GM18502 (cell line): ENCODE measurements at regions not wholly inside any gene's neighbourhood (a gene's known extent, or its start where the extent isn't known, plus 50 kb on each side); places are given as distances from the start of the nearest gene placed in this dataset.
"Not testable (repeated sequence)": the region's sequence is repeated elsewhere in the genome, so short reads cannot be mapped to it uniquely, and the experiment has no call there.

Experiments
- ATAC-seq: cut with Tn5 transposase; IDR thresholded peaks from one replicate; pipeline ENCODE4 v1.9.1; 2021; ENCODE audit warnings: mild to moderate bottlenecking; ENCODE audit not compliant: unreplicated experiment, poor library complexity

GRCh38 chrX:138254001-138254400 is 457.5 kb downstream of the FGF13 start:
- ATAC-seq, result no peak

GRCh38 chrX:138255373-138255772 is 456.1 kb downstream of the FGF13 start:
- ATAC-seq, result no peak

GRCh38 chrX:138264095-138264494 is 447.4 kb downstream of the FGF13 start:
- not testable (repeated sequence) for ATAC-seq

GRCh38 chrX:138270931-138271330 is 440.6 kb downstream of the FGF13 start:
- ATAC-seq, result no peak

GRCh38 chrX:138282598-138283150 is 428.8 kb downstream of the FGF13 start:
- ATAC-seq, result not testable (repeated sequence)

GRCh38 chrX:138287205-138287877 is 424.2 kb downstream of the FGF13 start:
- no peak for ATAC-seq

GRCh38 chrX:138294951-138295350 is 416.6 kb downstream of the FGF13 start:
- no peak for ATAC-seq

- no peak for ATAC-seq
Observed at GRCh38 chrX:138298268-138298667, 413.2 kb downstream of the FGF13 start.

- ATAC-seq, result no peak
Observed at GRCh38 chrX:138345801-138346200, 365.7 kb downstream of the FGF13 start.

GRCh38 chrX:138349351-138349750 is 362.2 kb downstream of the FGF13 start:
- no peak for ATAC-seq

GRCh38 chrX:138378876-138379275 is 332.6 kb downstream of the FGF13 start:
- ATAC-seq, result no peak

GRCh38 chrX:138408101-138408500 is 303.4 kb downstream of the FGF13 start:
- no peak for ATAC-seq

- ATAC-seq, result no peak
Observed at GRCh38 chrX:138411048-138411447, 300.5 kb downstream of the FGF13 start.
